HepG2 (cell line): ENCODE measurements at regions not wholly inside any gene's neighbourhood (a gene's known extent, or its start where the extent isn't known, plus 50 kb on each side); places are given as distances from the start of the nearest gene placed in this dataset.

Experiments
- ATAC-seq: fragments of 200-7000 bp; cut with Tn5 transposase; 3 replicates; pipeline ENCODE4 v1.9.1; 2020; ENCODE audit warnings: mild to moderate bottlenecking, moderate library complexity
- BruUV-seq: library from RNA; stranded (reverse); fragments of 400-500 nt; replicated peaks from 2 replicates; lab custom pipeline; 2021; lab: Mats Ljungman, UMichigan
- CTCF ChIA-PET: fragments of 300-600 bp; formaldehyde crosslinking; extraction: SDS; loops from one replicate; lab custom pipeline; 2021; ENCODE audit warnings: low total read pairs, inconsistent platforms, low intra/inter-chr PET ratio; lab: Yijun Ruan, JAX
- POLR2A ChIA-PET: fragments of 350-600 bp; sonication (Branson Sonifier 250); formaldehyde crosslinking; loops from one replicate; lab custom pipeline; 2020; ENCODE audit warnings: antibody characterized with exemption, inconsistent platforms; lab: Yijun Ruan, JAX
- DNase-seq: peaks from one replicate; pipeline ENCODE4 v3.0.0-alpha.2; 2015; ENCODE audit warnings: low spot score
- FAIRE-seq: peaks from 3 replicates; lab custom pipeline; 2011; peaks lifted over from hg19 to GRCh38; lab: Jason Lieb, UNC
- H2AFZ ChIP-seq: one replicate; pipeline ENCODE4 v1.6.1; 2011; ENCODE audit warnings: low read length, inconsistent platforms
- H3K27ac ChIP-seq: fragments of 300-600 bp; 3 replicates; pipeline ENCODE4 v1.8.0; 2011; ENCODE audit warnings: mixed run types, mild to moderate bottlenecking, mixed read lengths, low read length, inconsistent platforms; ENCODE audit not compliant: insufficient read depth; ENCODE audit errors: extremely low read length
- H3K27me3 ChIP-seq, 2 experiments: fragments of 200-600 bp in 1 of 2; 2 replicates in 1 of 2; 3 replicates in 1 of 2; pipeline versions ENCODE4 v1.6.0 to v1.8.0; 2011; ENCODE audit warnings: low read length in 2 of 2, mild to moderate bottlenecking in 2 of 2, moderate library complexity in 2 of 2, inconsistent platforms in 1 of 2; ENCODE audit not compliant: insufficient read depth in 2 of 2, control insufficient read depth in 1 of 2
- H3K36me3 ChIP-seq, 2 experiments: fragments of 200-600 bp in 1 of 2; replicated peaks in 1 of 2; 2 replicates in 1 of 2; 3 replicates in 1 of 2; pipeline versions ENCODE4 v1.5.1 to v1.8.0; 2011; ENCODE audit warnings: low read length in 2 of 2, inconsistent platforms in 1 of 2; ENCODE audit not compliant: insufficient read depth in 2 of 2, control insufficient read depth in 1 of 2
- H3K4me1 ChIP-seq: 2 replicates; pipeline ENCODE4 v1.5.1; 2012; ENCODE audit warnings: low read length, inconsistent platforms; ENCODE audit not compliant: insufficient read depth
- H3K4me2 ChIP-seq: 2 replicates; pipeline ENCODE4 v1.6.0; 2011; ENCODE audit warnings: low read depth, low read length, inconsistent platforms
- H3K4me3 ChIP-seq, 3 experiments: fragments of 200-600 bp in 1 of 3; sonication (generic), shearing (Covaris generic) in 1 of 3; replicated peaks in 1 of 3; 2 replicates each; pipeline ENCODE4 v1.5.1; 2011 to 2016; ENCODE audit warnings: low read length in 3 of 3, inconsistent platforms in 2 of 3, low read depth in 2 of 3, mild to moderate bottlenecking in 2 of 3, control low read depth in 1 of 3, mixed read lengths in 1 of 3; ENCODE audit not compliant: insufficient read depth in 1 of 3
- H3K79me2 ChIP-seq: one replicate; pipeline ENCODE4 v1.6.1; 2011; ENCODE audit warnings: low read length, inconsistent platforms; ENCODE audit not compliant: insufficient read depth
- H3K9ac ChIP-seq: 2 replicates; pipeline ENCODE4 v1.6.0; 2011; ENCODE audit warnings: mild to moderate bottlenecking, low read depth, low read length, inconsistent platforms; ENCODE audit not compliant: insufficient read depth
- H3K9me3 ChIP-seq: 2 replicates; pipeline ENCODE4 v1.5.1; 2012; ENCODE audit warnings: mild to moderate bottlenecking, low read length
- H4K20me1 ChIP-seq: 2 replicates; pipeline ENCODE4 v1.6.0; 2011; ENCODE audit warnings: inconsistent platforms, mild to moderate bottlenecking, low read length, moderate library complexity; ENCODE audit not compliant: insufficient read depth
- HDAC2 ChIP-seq: sonication (generic); formaldehyde crosslinking; IDR thresholded peaks from 2 replicates; pipeline ENCODE4 v1.4.0; 2020; ENCODE audit warnings: missing genetic modification reagents
- HMG20A ChIP-seq: IDR thresholded peaks from 2 replicates; pipeline ENCODE4 v1.6.1; 2016; ENCODE audit warnings: borderline replicate concordance
- HNF1A ChIP-seq, 2 experiments: sonication (generic) in 1 of 2; formaldehyde crosslinking in 1 of 2; IDR thresholded peaks; 2 replicates each; pipeline versions ENCODE4 v1.4.0 to v1.6.1; 2016 to 2020; ENCODE audit warnings: borderline replicate concordance in 1 of 2, low read depth in 1 of 2, mild to moderate bottlenecking in 1 of 2, missing genetic modification reagents in 1 of 2
- HNF4A ChIP-seq: sonication (generic); formaldehyde crosslinking; IDR thresholded peaks from 2 replicates; pipeline ENCODE4 v1.4.0; 2020; ENCODE audit warnings: missing genetic modification reagents
- NFKBIZ ChIP-seq: IDR thresholded peaks from 2 replicates; pipeline ENCODE4 v1.6.1; 2018; ENCODE audit warnings: missing genetic modification reagents, missing compliant biosample characterization
- SMC3 ChIP-seq: IDR thresholded peaks from 2 replicates; pipeline ENCODE4 v1.6.1; 2011; ENCODE audit warnings: low read length, improper control_type of control experiment
- SP1 ChIP-seq, 2 experiments: fragments of 450-650 bp in 1 of 2; sonication (generic) in 1 of 2; formaldehyde crosslinking in 1 of 2; IDR thresholded peaks; 2 replicates each; pipeline versions ENCODE4 v1.4.0 to v1.6.1; 2016 to 2020; ENCODE audit warnings: missing genetic modification reagents in 1 of 2
- STAG1 ChIP-seq: sonication (generic); formaldehyde crosslinking; IDR thresholded peaks from 2 replicates; pipeline ENCODE4 v1.4.0; 2020; ENCODE audit warnings: missing genetic modification reagents
- ZBTB8A ChIP-seq: sonication (generic); formaldehyde crosslinking; IDR thresholded peaks from 2 replicates; pipeline ENCODE4 v1.4.0; 2020; ENCODE audit warnings: mild to moderate bottlenecking, low read depth, missing genetic modification reagents, borderline replicate concordance
- ZNF329 ChIP-seq: sonication (generic); formaldehyde crosslinking; IDR thresholded peaks from 2 replicates; pipeline ENCODE4 v1.9.0; 2021; ENCODE audit warnings: low read depth, mild to moderate bottlenecking, missing genetic modification reagents
- ZNF552 ChIP-seq: sonication (generic); formaldehyde crosslinking; IDR thresholded peaks from 2 replicates; pipeline ENCODE4 v1.9.0; 2022; ENCODE audit warnings: missing genetic modification reagents, mild to moderate bottlenecking, borderline replicate concordance
- ZNF749 ChIP-seq: sonication (generic); formaldehyde crosslinking; IDR thresholded peaks from 2 replicates; pipeline ENCODE4 v1.8.0; 2022; ENCODE audit warnings: mild to moderate bottlenecking, missing genetic modification reagents, moderate library complexity, borderline replicate concordance
- ZNF775 ChIP-seq: sonication (generic); formaldehyde crosslinking; IDR thresholded peaks from 2 replicates; pipeline ENCODE4 v1.4.0; 2020; ENCODE audit warnings: missing genetic modification reagents, mild to moderate bottlenecking, moderate library complexity, borderline replicate concordance
- ZNF850 ChIP-seq: sonication (generic); formaldehyde crosslinking; conservative IDR thresholded peaks from 2 replicates; pipeline ENCODE4 v1.9.0; 2021; ENCODE audit warnings: mild to moderate bottlenecking, missing genetic modification reagents
- WGBS: methylation state at CpG from one replicate; pipeline ENCODE4 v1.1.6; 2017; ENCODE audit warnings: low lambda C conversion rate; 5-methylcytosine and 5-hydroxymethylcytosine counted together
- in situ Hi-C: cut with HindIII; loops from 2 replicates; pipeline ENCODE4 v1.10.0; 2017; ENCODE audit warnings: low pct_unique_long_range_greater_than_20kb; ENCODE audit not compliant: extremely low pct_ligation_motif_present
- intact Hi-C: fragments of 100-400 bp; cut with micrococcal nuclease; formaldehyde crosslinking; loops from one replicate; pipeline ENCODE4 v1.10.0; 2022; ENCODE audit not compliant: unreplicated experiment

DNA sequence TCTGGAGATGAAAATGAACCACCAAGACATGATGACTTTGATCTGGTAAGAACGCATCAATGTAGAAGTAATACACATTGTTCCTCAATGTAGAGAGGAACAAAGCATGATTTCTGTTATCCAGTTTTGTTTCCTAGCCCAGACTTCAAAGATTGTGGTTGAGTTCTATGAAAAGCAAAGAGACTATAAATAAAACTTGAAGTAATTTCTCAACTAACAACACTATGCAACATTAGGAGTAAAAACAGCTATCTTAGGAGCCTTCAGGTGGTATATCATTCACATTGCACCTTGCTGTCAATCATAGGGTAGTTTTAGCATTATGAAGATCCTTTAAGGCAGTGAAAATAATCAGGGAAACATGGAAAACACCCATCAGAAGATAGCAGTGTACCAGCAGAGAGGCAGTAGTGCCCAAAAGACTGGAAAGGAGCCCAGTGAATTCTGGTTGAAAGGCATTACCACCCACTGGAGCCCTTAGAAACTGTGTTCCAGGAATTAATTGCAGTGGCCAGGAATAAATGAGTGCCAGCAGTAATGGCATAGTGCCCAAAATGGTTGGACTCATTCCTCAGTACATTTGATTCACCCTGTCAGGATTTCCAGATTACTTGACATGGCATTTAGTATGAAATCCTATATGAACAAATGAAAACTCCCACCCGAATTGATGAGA, 300.7 kb upstream of the CXXC4 start:
- 2% methylated on average over 2 of the region's 2 CpGs for WGBS
- Histone ChIP-seq H3K4me2 (no peak overlapping the region), H4K20me1 (no peaks in the 10 kb centered on the region), H3K36me3 (no peaks in the 10 kb centered on the region), H2AFZ (no peak overlapping the region), H3K9me3 (no peaks in the 10 kb centered on the region), H3K4me1 (no peaks in the 10 kb centered on the region), H3K27ac (no peak overlapping the region), H3K79me2 (no peaks in the 10 kb centered on the region), H3K4me3 (no peak overlapping the region), H3K9ac (no peak overlapping the region), H3K27me3 (no peaks in the 10 kb centered on the region)
- ATAC-seq (no peak), DNase-seq (no peak), FAIRE-seq (no peak)
- ChIA-PET CTCF (no interaction called here), POLR2A (no interaction called here)
- BruUV-seq: no TSS peak
- intact Hi-C loops: no loop called here
- no peak for TF ChIP-seq NFKBIZ (CRISPR knock-in tag)
- no peak for TF ChIP-seq ZNF552
- TF ChIP-seq SP1 (IDR thresholded peaks at IDR 0.05): no peak
- no peak for TF ChIP-seq SP1 (CRISPR knock-in tag; IDR thresholded peaks at IDR 0.05)
- no peak for TF ChIP-seq HMG20A (CRISPR knock-in tag)
- in situ Hi-C loops: no loop called here

GRCh38 chr4:104811727-104812126, 317.0 kb upstream of the CXXC4 start:
- ATAC-seq (peak; percentile 59), FAIRE-seq (no peak), DNase-seq (no peak)
- intact Hi-C loops: no loop called here
- H3K36me3 ChIP-seq: no peaks in the 10 kb centered on the region
- in situ Hi-C loops: no loop called here
- H3K4me1 ChIP-seq: no peaks in the 10 kb centered on the region
- BruUV-seq: no TSS peak
- ChIA-PET CTCF (no interaction called here), POLR2A (no interaction called here)
- no peaks in the 10 kb centered on the region for H3K27me3 ChIP-seq
- H3K79me2 ChIP-seq: no peaks in the 10 kb centered on the region
- no peak overlapping the region for H3K4me2 ChIP-seq
- H2AFZ ChIP-seq: no peak overlapping the region
- H3K27ac ChIP-seq: no peak overlapping the region
- H4K20me1 ChIP-seq: no peaks in the 10 kb centered on the region
- WGBS: 1% methylated on average over 3 of the region's 3 CpGs
- H3K9me3 ChIP-seq: no peaks in the 10 kb centered on the region
- no peak overlapping the region for H3K9ac ChIP-seq
- no peak overlapping the region for H3K4me3 ChIP-seq
- TF ChIP-seq ZNF850 (CRISPR knock-in tag): no peak
- TF ChIP-seq ZNF749 (CRISPR knock-in tag): no peak
- peak; percentile 16; the same call in 1 of the 2 replicates for TF ChIP-seq STAG1 (CRISPR knock-in tag)
- TF ChIP-seq HNF1A (IDR thresholded peaks at IDR 0.05; ENCODE audit: low read depth): no peak
- TF ChIP-seq HNF1A (CRISPR knock-in tag; IDR thresholded peaks at IDR 0.05; ENCODE audit: borderline replicate concordance): no peak
- no peak for TF ChIP-seq ZBTB8A (CRISPR knock-in tag)
- no peak for TF ChIP-seq HNF4A (CRISPR knock-in tag)
- TF ChIP-seq HDAC2 (CRISPR knock-in tag): no peak
- TF ChIP-seq SMC3: peak; percentile 12; the same call in 1 of the 2 replicates
- TF ChIP-seq ZNF775 (CRISPR knock-in tag): no peak
- TF ChIP-seq ZNF329 (CRISPR knock-in tag): no peak
